Type B pancreatic cell (in vitro differentiated cells): ENCODE measurements at regions not wholly inside any gene's neighbourhood (a gene's known extent, or its start where the extent isn't known, plus 50 kb on each side); places are given as distances from the start of the nearest gene placed in this dataset.

Source experiments
- DNase-seq: peaks from one replicate; pipeline ENCODE4 v3.0.0; 2021; ENCODE audit warnings: mixed read lengths; ENCODE audit not compliant: unreplicated experiment; ENCODE audit errors: extremely low spot score
- H3K27ac Mint-ChIP-seq: 2 replicates; pipeline ENCODE4 v1.8.0; 2021; ENCODE audit warnings: mild to moderate bottlenecking, mixed read lengths
- H3K27me3 Mint-ChIP-seq: 2 replicates; pipeline ENCODE4 v1.8.0; 2021; ENCODE audit warnings: mixed read lengths
- H3K36me3 Mint-ChIP-seq: 2 replicates; pipeline ENCODE4 v1.8.0; 2021; ENCODE audit warnings: mixed read lengths
- H3K4me1 Mint-ChIP-seq: one replicate; pipeline ENCODE4 v1.8.0; 2021; ENCODE audit warnings: mixed read lengths; ENCODE audit not compliant: unreplicated experiment
- H3K4me3 Mint-ChIP-seq: 2 replicates; pipeline ENCODE4 v1.8.0; 2021; ENCODE audit warnings: mild to moderate bottlenecking, mixed read lengths
- H3K9me3 Mint-ChIP-seq: 2 replicates; pipeline ENCODE4 v1.8.0; 2021; ENCODE audit warnings: mixed read lengths
- CTCF ChIP-seq: fragments of 200-600 bp; sonication (generic); conservative IDR thresholded peaks from 2 replicates; pipeline ENCODE4 v1.5.0; 2021; ENCODE audit warnings: antibody characterized with exemption, mild to moderate bottlenecking

- no peaks in the 10 kb centered on the region for H3K9me3 Mint-ChIP-seq
- no peak for TF ChIP-seq CTCF
- DNase-seq = no peak
- no peak overlapping the region for H3K4me3 Mint-ChIP-seq
- no peaks in the 10 kb centered on the region for H3K36me3 Mint-ChIP-seq
- H3K27me3 Mint-ChIP-seq = peaks cover 4% of the 10 kb centered on the region
- H3K4me1 Mint-ChIP-seq = no peaks in the 10 kb centered on the region
- H3K27ac Mint-ChIP-seq = no peak overlapping the region
Measured at GRCh38 chr5:51449026-51449425, 65.8 kb downstream of the ISL1 start.

- H3K4me3 Mint-ChIP-seq = no peak overlapping the region
- no peaks in the 10 kb centered on the region for H3K4me1 Mint-ChIP-seq
- no peak overlapping the region for H3K27ac Mint-ChIP-seq
- peaks cover 4% of the 10 kb centered on the region for H3K27me3 Mint-ChIP-seq
- no peak for TF ChIP-seq CTCF
- no peak for DNase-seq
- no peaks in the 10 kb centered on the region for H3K36me3 Mint-ChIP-seq
- H3K9me3 Mint-ChIP-seq = no peaks in the 10 kb centered on the region
Measured at GRCh38 chr5:51452562-51452961, 69.3 kb downstream of the ISL1 start.

GRCh38 chr5:51465165-51465564 lies 81.9 kb downstream of the ISL1 start:
- no peak for TF ChIP-seq CTCF
- Mint-ChIP-seq H3K9me3 (no peaks in the 10 kb centered on the region), H3K27ac (peak overlapping the region; percentile 60), H3K4me3 (peak overlapping the region; percentile 76), H3K27me3 (peaks cover 3% of the 10 kb centered on the region), H3K36me3 (no peaks in the 10 kb centered on the region), H3K4me1 (peaks cover 4% of the 10 kb centered on the region)
- DNase-seq = no peak

- no peak for TF ChIP-seq CTCF
- Mint-ChIP-seq H3K27ac (no peak overlapping the region), H3K4me1 (peaks cover 4% of the 10 kb centered on the region), H3K4me3 (no peak overlapping the region), H3K27me3 (peaks cover 3% of the 10 kb centered on the region), H3K36me3 (no peaks in the 10 kb centered on the region), H3K9me3 (no peaks in the 10 kb centered on the region)
- no peak for DNase-seq
Measured at GRCh38 chr5:51466214-51466613, 83.0 kb downstream of the ISL1 start.

- Mint-ChIP-seq H3K4me3 (no peak overlapping the region), H3K27me3 (peaks cover 3% of the 10 kb centered on the region), H3K4me1 (peaks cover 4% of the 10 kb centered on the region), H3K9me3 (no peaks in the 10 kb centered on the region), H3K36me3 (no peaks in the 10 kb centered on the region), H3K27ac (no peak overlapping the region)
- TF ChIP-seq CTCF = no peak
- no peak for DNase-seq
Measured at GRCh38 chr5:51468196-51468595, 84.9 kb downstream of the ISL1 start.

GRCh38 chr5:51471630-51472029 lies 88.4 kb downstream of the ISL1 start:
- no peak for TF ChIP-seq CTCF
- H3K4me1 Mint-ChIP-seq = no peaks in the 10 kb centered on the region
- H3K9me3 Mint-ChIP-seq = no peaks in the 10 kb centered on the region
- H3K36me3 Mint-ChIP-seq = no peaks in the 10 kb centered on the region
- H3K27me3 Mint-ChIP-seq = peaks cover 3% of the 10 kb centered on the region
- no peak overlapping the region for H3K4me3 Mint-ChIP-seq
- no peak for DNase-seq
- H3K27ac Mint-ChIP-seq = no peak overlapping the region
